ENCODE measurements at regions not wholly inside any gene's neighbourhood (a gene's known extent, or its start where the extent isn't known, plus 50 kb on each side); places are given as distances from the start of the nearest gene placed in this dataset.

- TF ChIP-seq GMEB1 (CRISPR knock-in tag; IDR thresholded peaks at IDR 0.05; ENCODE audit: borderline replicate concordance), result no peak
- no peak for TF ChIP-seq PAWR (CRISPR knock-in tag; IDR thresholded peaks at IDR 0.05; ENCODE audit: borderline replicate concordance)
- no peak for TF ChIP-seq BRCA1 (CRISPR knock-in tag; IDR thresholded peaks at IDR 0.05)
- TF ChIP-seq ELF3 (CRISPR knock-in tag; IDR thresholded peaks at IDR 0.05), result peak; percentile 48; the same call in 1 of the 2 replicates
- TF ChIP-seq SP140L (CRISPR knock-in tag; IDR thresholded peaks at IDR 0.05; ENCODE audit: borderline replicate concordance), result no peak
- no peak for TF ChIP-seq MED1 (CRISPR knock-in tag; IDR thresholded peaks at IDR 0.05)
- TF ChIP-seq ARID2 (CRISPR knock-in tag; IDR thresholded peaks at IDR 0.05; ENCODE audit: borderline replicate concordance), result no peak
- TF ChIP-seq ZFP37 (CRISPR knock-in tag; IDR thresholded peaks at IDR 0.05; ENCODE audit: borderline replicate concordance), result no peak
- no peak for TF ChIP-seq EHMT2 (IDR thresholded peaks at IDR 0.05; ENCODE audit: borderline replicate concordance, low read depth, low read length)
- no peak for TF ChIP-seq CCDC6 (CRISPR knock-in tag; IDR thresholded peaks at IDR 0.05)
- no peak for TF ChIP-seq ZNF574 (CRISPR knock-in tag; IDR thresholded peaks at IDR 0.05)
- TF ChIP-seq, protein P1, sequence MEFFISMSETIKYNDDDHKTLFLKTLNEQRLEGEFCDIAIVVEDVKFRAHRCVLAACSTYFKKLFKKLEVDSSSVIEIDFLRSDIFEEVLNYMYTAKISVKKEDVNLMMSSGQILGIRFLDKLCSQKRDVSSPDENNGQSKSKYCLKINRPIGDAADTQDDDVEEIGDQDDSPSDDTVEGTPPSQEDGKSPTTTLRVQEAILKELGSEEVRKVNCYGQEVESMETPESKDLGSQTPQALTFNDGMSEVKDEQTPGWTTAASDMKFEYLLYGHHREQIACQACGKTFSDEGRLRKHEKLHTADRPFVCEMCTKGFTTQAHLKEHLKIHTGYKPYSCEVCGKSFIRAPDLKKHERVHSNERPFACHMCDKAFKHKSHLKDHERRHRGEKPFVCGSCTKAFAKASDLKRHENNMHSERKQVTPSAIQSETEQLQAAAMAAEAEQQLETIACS (CRISPR knock-in tag; IDR thresholded peaks at IDR 0.05), result no peak
- TF ChIP-seq FOXK1 (CRISPR knock-in tag; IDR thresholded peaks at IDR 0.05; ENCODE audit: borderline replicate concordance, low read depth), result peak; percentile 43; the same call in 1 of the 2 replicates
- no peak for TF ChIP-seq ZNF354B (CRISPR knock-in tag; IDR thresholded peaks at IDR 0.05)
- no peak for TF ChIP-seq SNAPC5 (CRISPR knock-in tag; IDR thresholded peaks at IDR 0.05; ENCODE audit: borderline replicate concordance)
- no peak for TF ChIP-seq ZNF451 (CRISPR knock-in tag; IDR thresholded peaks at IDR 0.05)
- no peak for TF ChIP-seq TMF1 (CRISPR knock-in tag; IDR thresholded peaks at IDR 0.05; ENCODE audit: low read depth)
- no peak for TF ChIP-seq AKAP8 (CRISPR knock-in tag; IDR thresholded peaks at IDR 0.05)
- peak; percentile 80 for TF ChIP-seq NFIC (IDR thresholded peaks at IDR 0.05; ENCODE audit: low read length)
- TF ChIP-seq, protein P2, sequence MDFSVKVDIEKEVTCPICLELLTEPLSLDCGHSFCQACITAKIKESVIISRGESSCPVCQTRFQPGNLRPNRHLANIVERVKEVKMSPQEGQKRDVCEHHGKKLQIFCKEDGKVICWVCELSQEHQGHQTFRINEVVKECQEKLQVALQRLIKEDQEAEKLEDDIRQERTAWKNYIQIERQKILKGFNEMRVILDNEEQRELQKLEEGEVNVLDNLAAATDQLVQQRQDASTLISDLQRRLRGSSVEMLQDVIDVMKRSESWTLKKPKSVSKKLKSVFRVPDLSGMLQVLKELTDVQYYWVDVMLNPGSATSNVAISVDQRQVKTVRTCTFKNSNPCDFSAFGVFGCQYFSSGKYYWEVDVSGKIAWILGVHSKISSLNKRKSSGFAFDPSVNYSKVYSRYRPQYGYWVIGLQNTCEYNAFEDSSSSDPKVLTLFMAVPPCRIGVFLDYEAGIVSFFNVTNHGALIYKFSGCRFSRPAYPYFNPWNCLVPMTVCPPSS (IDR thresholded peaks at IDR 0.05), result no peak
- no peak for TF ChIP-seq ZNF333 (CRISPR knock-in tag; IDR thresholded peaks at IDR 0.05; ENCODE audit: borderline replicate concordance)
- no peak for TF ChIP-seq ZIK1 (CRISPR knock-in tag; IDR thresholded peaks at IDR 0.05; ENCODE audit: borderline replicate concordance, low read depth)
- TF ChIP-seq, protein P3, sequence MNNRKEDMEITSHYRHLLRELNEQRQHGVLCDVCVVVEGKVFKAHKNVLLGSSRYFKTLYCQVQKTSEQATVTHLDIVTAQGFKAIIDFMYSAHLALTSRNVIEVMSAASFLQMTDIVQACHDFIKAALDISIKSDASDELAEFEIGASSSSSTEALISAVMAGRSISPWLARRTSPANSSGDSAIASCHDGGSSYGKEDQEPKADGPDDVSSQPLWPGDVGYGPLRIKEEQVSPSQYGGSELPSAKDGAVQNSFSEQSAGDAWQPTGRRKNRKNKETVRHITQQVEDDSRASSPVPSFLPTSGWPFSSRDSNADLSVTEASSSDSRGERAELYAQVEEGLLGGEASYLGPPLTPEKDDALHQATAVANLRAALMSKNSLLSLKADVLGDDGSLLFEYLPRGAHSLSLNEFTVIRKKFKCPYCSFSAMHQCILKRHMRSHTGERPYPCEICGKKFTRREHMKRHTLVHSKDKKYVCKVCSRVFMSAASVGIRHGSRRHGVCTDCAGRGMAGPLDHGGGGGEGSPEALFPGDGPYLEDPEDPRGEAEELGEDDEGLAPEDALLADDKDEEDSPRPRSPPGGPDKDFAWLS (CRISPR knock-in tag; IDR thresholded peaks at IDR 0.05; ENCODE audit: borderline replicate concordance), result no peak
Measured at GRCh38 chr9:28212979-28213378, 639.7 kb upstream of the C9orf72 start (continued).
